OCI-LY1 (cell line): ENCODE measurements at regions not wholly inside any gene's neighbourhood (a gene's known extent, or its start where the extent isn't known, plus 50 kb on each side); places are given as distances from the start of the nearest gene placed in this dataset.

Experiments
- H2AFZ ChIP-seq: fragments of 200-600 bp; sonication (generic), shearing (Covaris generic); 2 replicates; pipeline ENCODE4 v1.6.0; 2014; ENCODE audit warnings: antibody characterized with exemption, mild to moderate bottlenecking, low read length
- H3F3A ChIP-seq: fragments of 200-600 bp; sonication (generic), shearing (Covaris generic); 2 replicates; pipeline ENCODE4 v1.6.0; 2014; ENCODE audit warnings: mild to moderate bottlenecking, antibody characterized with exemption, low read length, moderate library complexity; ENCODE audit not compliant: insufficient read depth
- H3K27ac ChIP-seq: fragments of 200-600 bp; sonication (generic); 2 replicates; pipeline ENCODE4 v1.5.1; 2014; ENCODE audit warnings: low read length, mixed run types, mild to moderate bottlenecking, low read depth; ENCODE audit not compliant: poor library complexity, severe bottlenecking
- H3K27me3 ChIP-seq: fragments of 200-600 bp; sonication (generic); 2 replicates; pipeline ENCODE4 v1.6.0; 2014; ENCODE audit warnings: antibody characterized with exemption, mild to moderate bottlenecking, low read length, moderate library complexity; ENCODE audit not compliant: insufficient read depth
- H3K36me3 ChIP-seq: fragments of 200-600 bp; sonication (generic); 2 replicates; pipeline ENCODE4 v1.6.1; 2014; ENCODE audit warnings: mild to moderate bottlenecking, antibody characterized with exemption, low read length, moderate library complexity, mixed read lengths; ENCODE audit not compliant: insufficient read depth
- H3K4me1 ChIP-seq: fragments of 200-600 bp; sonication (generic); 2 replicates; pipeline ENCODE4 v1.5.1; 2014; ENCODE audit warnings: mild to moderate bottlenecking, low read length, moderate library complexity; ENCODE audit not compliant: insufficient read depth, severe bottlenecking
- H3K4me2 ChIP-seq: fragments of 200-600 bp; sonication (generic), shearing (Covaris generic); 2 replicates; pipeline ENCODE4 v1.6.1; 2014; ENCODE audit warnings: low read length
- H3K4me3 ChIP-seq: fragments of 200-600 bp; sonication (generic); 2 replicates; pipeline ENCODE4 v1.5.1; 2014; ENCODE audit warnings: low read length, low read depth, mild to moderate bottlenecking, mixed read lengths; ENCODE audit not compliant: poor library complexity, severe bottlenecking
- H3K79me2 ChIP-seq: fragments of 200-600 bp; shearing (Covaris generic); 2 replicates; pipeline ENCODE4 v1.6.1; 2016; ENCODE audit warnings: mixed run types, low read length, mixed read lengths; ENCODE audit not compliant: insufficient read depth
- H3K9ac ChIP-seq: fragments of 200-600 bp; sonication (generic), shearing (Covaris generic); 2 replicates; pipeline ENCODE4 v1.6.1; 2014; ENCODE audit warnings: mild to moderate bottlenecking, low read length, mixed read lengths
- H3K9me2 ChIP-seq: fragments of 200-600 bp; sonication (generic), shearing (Covaris generic); 2 replicates; pipeline ENCODE4 v1.6.1; 2014; ENCODE audit warnings: low read depth, mild to moderate bottlenecking, low read length, mixed read lengths
- H3K9me3 ChIP-seq: fragments of 200-600 bp; shearing (Covaris generic); 2 replicates; pipeline ENCODE4 v1.6.1; 2014; ENCODE audit warnings: low read length, mixed read lengths
- H4K20me1 ChIP-seq: fragments of 200-600 bp; sonication (generic), shearing (Covaris generic); 2 replicates; pipeline ENCODE4 v1.6.0; 2016; ENCODE audit warnings: mild to moderate bottlenecking, low read length; ENCODE audit not compliant: insufficient read depth
- EZH2 ChIP-seq: fragments of 200-600 bp; sonication (generic), shearing (Covaris generic); IDR thresholded peaks from 2 replicates; pipeline ENCODE4 v1.8.0; 2017; ENCODE audit warnings: borderline replicate concordance, mixed run types, mild to moderate bottlenecking, antibody characterized with exemption, low read length, moderate library complexity, mixed read lengths
- TF ChIP-seq, protein P1 (sequence below): fragments of 200-600 bp; sonication (generic), shearing (Covaris generic); IDR thresholded peaks from 2 replicates; pipeline ENCODE4 v1.5.1; 2017; ENCODE audit warnings: mild to moderate bottlenecking, antibody characterized with exemption, low read length, moderate library complexity, mixed read lengths

DNA sequence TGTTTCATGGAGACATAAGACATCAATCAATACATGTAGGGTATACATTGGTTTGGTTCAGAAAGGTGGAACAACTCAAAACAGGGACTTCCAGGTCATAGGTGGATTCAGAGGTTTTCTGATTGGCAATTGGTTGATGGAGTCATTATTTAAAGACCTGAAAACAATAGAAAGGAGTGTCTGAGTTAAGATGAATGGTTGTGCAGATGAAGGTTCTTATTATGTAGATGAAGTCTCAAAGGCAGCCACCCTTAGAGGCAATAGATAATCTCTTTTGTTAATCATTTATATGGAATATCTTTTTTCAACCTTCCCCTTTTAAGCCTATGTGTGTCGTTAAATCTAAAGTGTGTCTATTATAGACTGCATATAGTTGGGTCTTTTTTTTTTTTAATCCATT lies 67.8 kb upstream of the LYPLAL1 start:
- Histone ChIP-seq H3K36me3 (no peaks in the 10 kb centered on the region), H3K4me3 (no peak overlapping the region), H2AFZ (no peak overlapping the region), H3K9me2 (no peaks in the 10 kb centered on the region), H3K4me2 (no peak overlapping the region), H3K4me1 (no peaks in the 10 kb centered on the region), H3K9me3 (no peaks in the 10 kb centered on the region), H3F3A (no peaks in the 10 kb centered on the region), H3K9ac (no peak overlapping the region), H3K27me3 (no peaks in the 10 kb centered on the region), H4K20me1 (no peaks in the 10 kb centered on the region), H3K79me2 (no peaks in the 10 kb centered on the region), H3K27ac (no peak overlapping the region)
- no peak for TF ChIP-seq EZH2
- TF ChIP-seq, protein P1, sequence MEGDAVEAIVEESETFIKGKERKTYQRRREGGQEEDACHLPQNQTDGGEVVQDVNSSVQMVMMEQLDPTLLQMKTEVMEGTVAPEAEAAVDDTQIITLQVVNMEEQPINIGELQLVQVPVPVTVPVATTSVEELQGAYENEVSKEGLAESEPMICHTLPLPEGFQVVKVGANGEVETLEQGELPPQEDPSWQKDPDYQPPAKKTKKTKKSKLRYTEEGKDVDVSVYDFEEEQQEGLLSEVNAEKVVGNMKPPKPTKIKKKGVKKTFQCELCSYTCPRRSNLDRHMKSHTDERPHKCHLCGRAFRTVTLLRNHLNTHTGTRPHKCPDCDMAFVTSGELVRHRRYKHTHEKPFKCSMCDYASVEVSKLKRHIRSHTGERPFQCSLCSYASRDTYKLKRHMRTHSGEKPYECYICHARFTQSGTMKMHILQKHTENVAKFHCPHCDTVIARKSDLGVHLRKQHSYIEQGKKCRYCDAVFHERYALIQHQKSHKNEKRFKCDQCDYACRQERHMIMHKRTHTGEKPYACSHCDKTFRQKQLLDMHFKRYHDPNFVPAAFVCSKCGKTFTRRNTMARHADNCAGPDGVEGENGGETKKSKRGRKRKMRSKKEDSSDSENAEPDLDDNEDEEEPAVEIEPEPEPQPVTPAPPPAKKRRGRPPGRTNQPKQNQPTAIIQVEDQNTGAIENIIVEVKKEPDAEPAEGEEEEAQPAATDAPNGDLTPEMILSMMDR, result no peak

DNA sequence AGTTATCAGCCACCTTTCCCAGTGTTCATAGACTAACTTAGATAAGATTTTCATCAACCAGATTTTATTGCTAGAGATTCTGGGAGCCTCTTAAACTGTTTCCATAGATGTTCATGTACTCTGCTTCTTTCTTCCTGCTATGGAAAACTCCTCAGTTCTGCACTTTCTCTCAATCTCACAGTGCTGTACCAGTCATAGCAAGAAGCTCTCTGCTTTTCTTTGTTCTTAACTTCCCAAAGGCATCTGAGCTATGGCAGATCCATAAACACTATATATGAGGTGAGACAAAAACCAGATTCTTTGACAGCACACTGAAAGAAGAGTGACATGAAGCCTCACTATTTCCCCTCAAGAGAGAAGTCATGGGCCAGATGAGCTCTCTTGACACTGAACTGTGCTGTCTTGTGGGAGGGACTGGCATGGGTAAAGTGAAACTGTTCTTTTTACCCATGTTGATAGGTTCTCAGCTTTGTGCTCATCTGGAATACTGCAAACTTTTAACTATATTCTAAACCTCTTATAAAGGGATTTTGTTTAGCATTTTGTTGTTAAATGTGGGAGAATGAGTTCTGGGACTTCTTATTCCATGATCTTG lies 64.2 kb upstream of the LYPLAL1 start:
- Histone ChIP-seq H3K79me2 (no peaks in the 10 kb centered on the region), H3K9me3 (no peaks in the 10 kb centered on the region), H3K4me2 (no peak overlapping the region), H2AFZ (no peak overlapping the region), H3K9me2 (no peaks in the 10 kb centered on the region), H3K36me3 (no peaks in the 10 kb centered on the region), H3K4me3 (no peak overlapping the region), H3F3A (no peaks in the 10 kb centered on the region), H4K20me1 (no peaks in the 10 kb centered on the region), H3K9ac (no peak overlapping the region), H3K4me1 (no peaks in the 10 kb centered on the region), H3K27ac (no peak overlapping the region), H3K27me3 (no peaks in the 10 kb centered on the region)
- TF ChIP-seq, protein P1, result no peak
- TF ChIP-seq EZH2, result no peak

DNA sequence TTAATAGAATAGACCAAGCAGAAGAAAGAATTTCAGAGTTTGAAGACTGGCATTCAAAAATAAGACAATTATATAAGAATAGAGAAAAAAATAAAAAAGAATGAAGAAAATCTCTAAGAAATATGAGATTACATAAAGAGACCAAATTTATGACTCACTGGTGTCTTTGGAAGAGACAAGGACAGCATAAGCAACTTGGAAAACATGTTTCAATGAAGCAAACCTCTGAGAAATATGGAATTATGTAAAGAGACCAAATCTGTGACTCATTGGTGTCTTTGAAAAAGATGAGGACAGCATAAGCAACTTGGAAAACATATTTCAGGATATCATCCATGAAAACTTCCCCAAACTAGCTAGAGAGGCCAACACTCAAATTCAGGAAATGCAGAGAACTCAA lies 60.4 kb upstream of the LYPLAL1 start:
- Histone ChIP-seq H3K27me3 (no peaks in the 10 kb centered on the region), H3K9me2 (no peaks in the 10 kb centered on the region), H4K20me1 (no peaks in the 10 kb centered on the region), H3K4me2 (no peak overlapping the region), H3K9ac (no peak overlapping the region), H2AFZ (no peak overlapping the region), H3K79me2 (no peaks in the 10 kb centered on the region), H3K4me1 (no peaks in the 10 kb centered on the region), H3F3A (no peaks in the 10 kb centered on the region), H3K36me3 (no peaks in the 10 kb centered on the region), H3K9me3 (no peaks in the 10 kb centered on the region), H3K27ac (no peak overlapping the region), H3K4me3 (no peak overlapping the region)
- TF ChIP-seq EZH2, result no peak
- TF ChIP-seq, protein P1, result no peak
